Fibroblast of skin of abdomen (primary cell): ENCODE measurements at regions not wholly inside any gene's neighbourhood (a gene's known extent, or its start where the extent isn't known, plus 50 kb on each side); places are given as distances from the start of the nearest gene placed in this dataset.
"Not testable (repeated sequence)": the region's sequence is repeated elsewhere in the genome, so short reads cannot be mapped to it uniquely, and the experiment has no call there.

Experiments
- DNase-seq: peaks from one replicate; pipeline ENCODE4 v3.0.0-alpha.2; 2013

- DNase-seq: no peak
These were observed 251.0 kb upstream of the SFSWAP start for GRCh38 chr12:131459773-131460365.

GRCh38 chr12:131460520-131460919 is 250.4 kb upstream of the SFSWAP start:
- DNase-seq: no peak

- DNase-seq: no peak
These were observed 249.8 kb upstream of the SFSWAP start for GRCh38 chr12:131461096-131461495.

- DNase-seq: no peak
These were observed 247.7 kb upstream of the SFSWAP start for GRCh38 chr12:131463174-131463573.

GRCh38 chr12:131464081-131464480 is 246.8 kb upstream of the SFSWAP start:
- DNase-seq: no peak

GRCh38 chr12:131466306-131466705 is 244.6 kb upstream of the SFSWAP start:
- no peak for DNase-seq

- DNase-seq: no peak
These were observed 244.0 kb upstream of the SFSWAP start for GRCh38 chr12:131466932-131467331.

GRCh38 chr12:131468206-131468605 is 242.7 kb upstream of the SFSWAP start:
- DNase-seq: no peak

GRCh38 chr12:131469945-131470344 is 240.9 kb upstream of the SFSWAP start:
- not testable (repeated sequence) for DNase-seq

GRCh38 chr12:131471271-131471905 is 239.5 kb upstream of the SFSWAP start:
- DNase-seq: no peak

- no peak for DNase-seq
These were observed 238.8 kb upstream of the SFSWAP start for GRCh38 chr12:131471946-131472732.

- DNase-seq: no peak
These were observed 237.6 kb upstream of the SFSWAP start for GRCh38 chr12:131473261-131473660.

- DNase-seq: no peak
These were observed 236.9 kb upstream of the SFSWAP start for GRCh38 chr12:131473741-131474709.

- DNase-seq: not testable (repeated sequence)
These were observed 235.9 kb upstream of the SFSWAP start for GRCh38 chr12:131475012-131475411.

- no peak for DNase-seq
These were observed 233.3 kb upstream of the SFSWAP start for GRCh38 chr12:131477613-131478012.

GRCh38 chr12:131478468-131478867 is 232.4 kb upstream of the SFSWAP start:
- DNase-seq: no peak

- DNase-seq: no peak
These were observed 228.7 kb upstream of the SFSWAP start for GRCh38 chr12:131482199-131482598.

- DNase-seq: no peak
These were observed 228.2 kb upstream of the SFSWAP start for GRCh38 chr12:131482686-131483085.

GRCh38 chr12:131486451-131487230 is 224.2 kb upstream of the SFSWAP start:
- no peak for DNase-seq

- DNase-seq: no peak
These were observed 223.3 kb upstream of the SFSWAP start for GRCh38 chr12:131487388-131488124.

GRCh38 chr12:131489718-131490117 is 221.2 kb upstream of the SFSWAP start:
- no peak for DNase-seq
